GDM1 (cell line): ENCODE measurements at regions not wholly inside any gene's neighbourhood (a gene's known extent, or its start where the extent isn't known, plus 50 kb on each side); places are given as distances from the start of the nearest gene placed in this dataset.

Source experiments
- DNase-seq: peaks from one replicate; lab custom pipeline; 2025; lab: John Stamatoyannopoulos, UW

DNA sequence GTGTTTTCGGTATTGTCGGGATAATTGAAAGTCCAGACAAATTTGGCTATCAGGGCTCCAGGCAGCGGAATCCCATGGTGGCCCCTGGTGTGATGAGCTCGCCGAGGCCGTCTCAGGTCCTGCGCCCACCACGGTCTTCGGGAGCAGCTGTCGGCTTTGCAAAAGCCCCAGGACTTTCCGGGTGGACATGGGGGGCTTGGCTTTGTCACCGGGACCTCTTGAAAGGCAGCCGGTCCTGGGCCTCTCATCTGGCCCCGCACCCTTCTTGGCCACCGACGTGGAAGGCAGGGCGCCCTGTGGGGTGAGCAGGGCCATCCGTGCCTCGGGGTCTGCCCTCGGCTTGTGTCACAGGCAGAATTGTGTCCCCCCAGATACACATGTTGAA is 87.1 kb upstream of the ACTRT2 start:
- DNase-seq, result no peak

DNA sequence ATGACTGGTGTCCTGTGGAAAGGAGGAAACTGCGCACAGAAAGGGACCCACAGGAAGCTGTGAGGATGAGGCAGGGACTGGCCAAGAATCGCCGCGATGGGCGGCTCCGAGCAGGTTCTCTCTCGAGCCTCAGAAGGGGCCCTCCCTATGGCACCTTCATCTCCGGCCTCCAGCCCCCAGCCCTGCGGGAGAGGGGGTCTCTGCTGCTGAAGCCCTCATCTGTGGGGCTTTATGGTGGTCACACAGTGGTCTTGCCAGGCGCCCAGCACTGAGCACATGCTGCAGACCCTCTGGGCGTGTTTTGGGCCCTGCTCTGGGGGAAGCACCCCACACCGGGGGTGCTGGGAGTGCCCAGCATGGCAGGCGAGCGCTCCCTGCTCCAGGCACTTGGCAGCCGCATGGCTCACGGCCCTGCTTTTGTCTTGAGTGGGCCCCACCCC is 86.6 kb upstream of the ACTRT2 start:
- no peak for DNase-seq

DNA sequence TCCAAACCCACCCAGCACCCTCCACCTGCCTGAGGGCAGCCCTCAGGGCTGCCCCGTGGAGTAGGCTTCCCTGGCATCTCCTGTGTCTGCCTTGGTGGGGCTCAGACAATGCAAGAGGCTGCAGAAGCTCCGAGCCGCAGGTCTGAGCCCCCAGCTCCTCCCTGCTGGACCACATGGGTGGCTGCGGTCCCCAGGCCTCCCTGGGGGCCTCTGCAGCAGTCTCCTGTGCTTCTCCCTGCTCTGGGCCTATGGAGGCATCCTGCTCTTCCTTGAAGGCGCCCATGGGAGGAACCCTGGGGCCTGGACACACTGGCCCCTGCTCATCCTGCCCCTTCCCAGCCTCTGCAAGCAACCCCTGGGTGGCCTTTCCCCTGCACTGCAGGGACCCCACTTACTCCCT is 86.1 kb upstream of the ACTRT2 start:
- no peak for DNase-seq

DNA sequence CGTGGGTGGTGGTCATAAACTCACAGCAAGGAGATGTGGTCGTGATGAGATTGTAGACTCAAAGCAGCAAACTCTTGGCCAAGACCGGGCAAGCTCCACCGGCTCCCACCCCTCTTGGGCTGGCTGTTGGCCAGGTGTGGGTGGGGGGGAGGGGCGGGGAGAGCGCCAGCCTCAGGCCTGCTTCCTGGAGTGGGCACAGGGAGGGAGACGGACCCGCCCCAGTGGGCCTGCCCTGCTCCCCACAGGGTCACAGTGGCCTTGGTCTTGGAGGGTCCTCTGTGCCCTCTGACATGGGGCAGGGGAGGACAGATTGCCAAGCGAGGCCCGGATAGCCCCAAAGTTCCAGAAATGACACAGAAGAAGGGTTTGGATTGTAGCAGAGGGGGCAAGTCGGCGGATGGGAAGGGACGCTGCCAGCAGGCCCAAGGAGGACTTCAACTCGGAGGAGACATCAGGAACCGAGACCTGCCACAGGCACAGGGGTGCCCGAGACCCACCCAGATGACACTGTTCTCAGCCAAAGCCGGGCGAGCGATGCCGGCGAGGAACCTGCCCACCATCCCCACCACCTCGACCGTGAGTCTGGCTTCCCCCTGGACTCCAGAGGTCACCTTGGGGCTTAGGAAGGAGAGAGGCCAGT is 85.4 kb upstream of the ACTRT2 start:
- DNase-seq, result no peak

DNA sequence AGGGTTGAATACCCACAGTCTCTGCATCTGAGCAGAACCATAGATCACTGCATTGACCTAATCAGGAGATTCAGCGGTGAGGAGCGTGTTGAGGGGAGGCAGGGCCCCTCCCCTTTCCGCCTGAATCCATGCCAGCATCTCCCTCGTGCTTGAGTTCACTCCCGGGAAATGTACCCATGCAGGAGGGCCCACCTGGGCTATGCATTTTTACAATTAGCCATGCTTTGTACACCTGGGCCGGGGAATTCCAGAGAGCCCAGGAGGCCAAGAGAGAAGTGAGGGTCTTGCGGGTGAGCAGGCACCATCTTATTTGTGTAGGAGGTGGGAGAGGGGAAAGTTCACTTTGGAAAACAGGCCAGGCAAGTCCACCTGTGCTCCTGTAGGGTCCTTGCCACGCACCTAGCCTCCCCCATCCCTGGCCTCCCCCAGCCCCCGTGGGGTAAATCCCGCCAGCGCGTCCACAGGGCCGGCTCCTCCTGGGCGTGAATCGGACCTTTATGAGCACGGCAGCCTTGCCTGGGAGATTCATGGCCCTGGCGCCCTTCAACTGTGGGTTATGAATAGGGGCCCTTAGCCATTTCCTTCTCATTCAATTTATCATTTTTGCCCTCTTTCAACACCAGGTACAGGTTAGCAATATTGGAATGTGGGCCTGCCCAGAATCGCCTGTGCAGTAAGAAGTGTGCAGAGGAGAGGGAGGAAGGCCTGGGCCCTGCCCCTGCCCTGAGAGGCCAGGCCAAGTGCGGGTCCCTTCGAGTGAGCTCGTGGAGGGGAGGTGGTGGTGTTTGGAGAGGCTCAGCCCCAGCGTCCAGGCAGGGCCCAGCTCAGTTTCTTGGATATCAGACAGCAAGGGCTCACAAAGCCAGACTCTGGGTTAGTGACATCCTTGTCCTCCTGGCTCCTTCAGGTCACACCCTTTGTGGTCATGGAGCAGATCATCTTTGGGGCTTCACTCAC is 84.4 kb upstream of the ACTRT2 start:
- DNase-seq, result no peak

DNA sequence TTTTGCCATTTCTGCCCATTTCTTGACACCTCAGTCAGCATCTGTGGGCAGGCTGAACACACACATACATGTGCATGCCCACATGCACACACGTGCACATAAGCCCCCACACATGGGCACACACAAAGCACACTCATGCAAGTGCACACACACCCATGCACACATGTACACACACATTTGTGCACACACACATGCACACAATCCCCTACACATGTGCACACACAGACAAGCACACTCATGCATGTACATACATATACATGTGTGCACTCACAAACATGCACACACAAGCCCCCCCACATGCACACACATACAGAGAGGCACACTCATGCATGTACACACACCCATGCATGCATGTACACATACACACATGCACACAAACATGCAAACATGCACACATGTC is 83.5 kb upstream of the ACTRT2 start:
- DNase-seq, result no peak

DNA sequence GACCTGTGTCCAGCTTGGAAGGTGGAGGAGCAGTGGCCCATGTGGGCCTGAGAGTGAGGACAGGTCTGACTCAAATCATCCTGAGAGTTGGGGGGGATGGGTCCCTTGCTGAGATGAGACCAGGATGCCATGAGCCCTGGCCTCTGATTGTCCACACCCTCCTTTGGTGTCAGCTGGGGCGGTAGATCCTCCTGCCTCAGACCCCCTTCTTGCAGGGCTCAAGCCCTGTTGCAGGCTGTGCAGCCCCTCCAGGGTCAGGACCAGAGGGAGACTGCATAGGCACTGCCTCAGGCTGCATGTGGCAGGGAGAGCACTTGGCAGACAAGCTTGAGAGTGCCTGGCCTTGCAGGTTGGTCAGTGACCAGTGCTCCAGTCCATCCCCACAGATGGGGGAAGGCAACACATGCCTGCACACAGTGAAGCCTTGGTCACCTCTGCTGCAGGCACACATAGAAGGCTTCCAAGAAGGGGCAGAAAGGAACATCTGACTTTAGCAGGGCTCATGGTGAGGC is 82.2 kb upstream of the ACTRT2 start:
- DNase-seq, result no peak

DNA sequence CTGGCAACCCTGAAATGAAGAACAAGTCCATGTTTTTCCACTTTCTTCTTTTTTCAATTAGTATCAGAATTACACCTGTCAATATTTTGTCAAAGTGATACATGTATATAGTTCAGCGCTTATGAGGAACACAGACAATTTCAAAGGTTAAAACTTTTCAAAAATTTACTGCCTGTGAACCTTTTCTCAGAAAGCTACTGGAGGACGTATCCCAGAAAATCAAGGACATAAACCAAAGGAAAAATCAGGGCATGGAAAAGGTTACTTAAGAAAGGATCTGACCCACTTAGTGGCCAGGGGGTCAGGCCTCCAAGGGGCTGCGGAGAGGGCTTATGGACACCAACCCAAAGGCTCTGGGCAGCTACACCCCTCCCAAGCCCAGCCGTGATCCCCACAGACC is 81.1 kb upstream of the ACTRT2 start:
- no peak for DNase-seq

DNA sequence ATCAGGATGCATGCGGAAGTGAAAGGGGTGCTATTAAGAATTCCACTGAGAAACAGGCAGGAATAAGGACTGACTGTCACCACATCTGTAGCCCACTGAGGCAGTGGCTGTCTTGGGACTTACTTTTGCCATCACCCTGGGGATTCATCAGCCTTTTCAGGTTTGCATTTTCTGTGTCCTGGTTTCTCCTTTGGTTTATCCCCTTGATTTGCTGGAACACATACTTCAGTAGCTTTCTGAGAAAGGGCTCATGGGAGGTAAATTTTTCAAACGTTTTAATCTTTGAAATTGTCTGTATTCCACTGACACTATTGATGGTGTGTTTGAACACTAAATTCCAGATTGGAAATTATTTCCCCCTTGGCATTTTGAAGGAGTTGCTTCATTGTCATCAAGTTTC is 80.2 kb upstream of the ACTRT2 start:
- DNase-seq, result no peak

DNA sequence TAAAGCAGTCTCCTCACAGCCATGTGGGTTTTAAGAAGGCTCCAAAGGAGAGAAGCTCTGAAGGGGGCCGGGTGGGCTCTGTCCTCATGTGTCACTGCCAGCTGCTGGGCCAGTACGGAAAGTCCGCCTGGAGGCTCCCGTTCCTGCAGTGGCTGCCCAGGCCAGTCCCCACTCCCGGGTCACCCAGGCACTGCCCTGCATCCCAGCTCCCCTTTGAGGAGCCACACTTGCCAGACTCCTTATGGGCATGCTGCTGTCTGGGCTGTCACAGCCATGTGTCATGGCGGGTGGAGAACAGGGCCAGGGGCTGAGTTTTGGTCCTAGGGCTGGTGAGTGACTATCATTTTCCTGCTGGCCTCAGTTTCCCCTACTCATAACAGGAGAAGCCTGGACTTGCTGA is 79.4 kb upstream of the ACTRT2 start:
- DNase-seq, result no peak

DNA sequence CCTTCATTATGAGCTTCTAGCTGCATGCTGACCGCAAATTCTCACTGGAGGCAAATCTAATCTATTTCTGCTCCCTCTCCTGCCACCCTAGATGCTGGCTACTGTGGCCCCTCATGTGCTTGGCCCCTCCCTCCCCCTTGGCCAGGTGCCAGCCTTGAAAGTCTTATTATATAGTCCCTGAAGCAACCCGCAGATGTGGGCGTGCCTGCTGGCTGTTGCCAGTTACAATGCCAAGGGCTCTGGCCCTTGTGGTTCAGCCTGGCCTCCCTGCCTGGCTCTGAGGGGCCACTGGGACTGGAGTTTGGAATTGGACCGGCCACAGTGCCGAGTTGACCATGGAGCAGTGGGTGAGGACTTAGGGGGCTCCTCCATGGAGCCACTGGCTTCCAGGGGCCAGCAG is 78.9 kb upstream of the ACTRT2 start:
- DNase-seq, result no peak

DNA sequence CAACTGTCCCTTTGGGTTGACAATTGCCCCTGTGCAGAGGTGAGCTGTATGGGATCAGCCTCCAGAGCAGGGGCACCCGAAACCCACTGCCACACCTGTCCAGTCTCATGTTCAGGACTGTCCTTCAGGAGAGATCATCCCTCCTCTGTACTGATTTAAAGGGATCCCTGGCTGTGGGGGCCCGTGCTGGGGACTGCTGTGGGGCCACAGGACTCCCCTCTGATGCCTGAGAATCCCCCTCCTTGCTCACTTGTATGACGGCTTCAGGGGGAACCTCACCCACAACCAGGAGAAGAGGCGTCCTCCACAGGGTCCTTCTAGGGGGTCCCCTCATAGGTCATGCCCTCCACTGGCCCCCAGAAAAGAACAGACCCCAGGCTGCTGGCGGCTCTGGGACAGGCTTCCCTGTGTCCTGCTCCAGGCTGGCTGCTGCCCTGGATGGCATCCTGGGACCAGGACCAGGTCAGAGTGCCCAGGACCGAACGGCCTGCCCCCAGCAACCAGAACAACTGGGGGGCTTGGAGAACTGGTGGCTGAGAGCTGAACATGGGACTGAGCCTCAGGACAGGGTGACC is 77.5 kb upstream of the ACTRT2 start:
- no peak for DNase-seq

DNA sequence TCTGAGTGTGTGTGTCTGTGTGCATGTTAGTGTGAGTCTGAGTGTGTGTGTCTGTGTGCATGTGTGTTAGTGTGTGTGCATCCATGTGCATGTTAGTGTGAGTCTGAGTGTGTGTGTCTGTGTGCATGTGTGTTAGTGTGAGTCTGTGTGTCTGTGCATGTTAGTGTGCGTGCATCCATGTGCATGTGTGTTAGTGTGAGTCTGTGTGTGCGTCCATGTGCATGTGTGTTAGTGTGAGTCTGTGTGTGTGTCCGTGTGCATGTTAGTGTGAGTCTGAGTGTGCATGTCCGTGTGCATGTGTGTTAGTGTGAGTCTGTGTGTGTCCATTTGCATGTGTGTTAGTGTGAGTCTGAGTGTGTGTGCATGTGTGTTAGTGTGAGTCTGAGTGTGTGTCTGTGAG is 76.6 kb upstream of the ACTRT2 start:
- no peak for DNase-seq

DNA sequence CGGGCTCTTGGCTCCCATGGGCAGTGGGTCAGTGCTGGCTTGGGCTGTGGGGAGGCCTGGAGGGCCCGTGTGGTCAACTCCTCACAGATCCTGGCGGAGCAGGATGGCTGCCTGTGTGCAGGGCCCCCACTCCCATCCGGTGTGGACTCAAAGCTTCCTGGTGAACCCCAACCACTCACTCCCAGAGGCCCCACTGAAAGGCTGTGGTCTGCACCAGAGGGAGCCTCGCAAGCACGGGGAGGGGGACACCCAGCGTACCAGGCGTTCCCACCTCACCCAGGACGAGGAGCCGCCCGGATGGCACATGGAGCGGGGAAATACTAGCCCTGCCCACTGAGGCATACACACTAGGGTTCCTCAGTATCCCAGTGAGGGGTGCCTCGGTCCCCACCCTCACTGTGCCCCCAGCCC is 75.4 kb upstream of the ACTRT2 start:
- DNase-seq, result no peak

DNA sequence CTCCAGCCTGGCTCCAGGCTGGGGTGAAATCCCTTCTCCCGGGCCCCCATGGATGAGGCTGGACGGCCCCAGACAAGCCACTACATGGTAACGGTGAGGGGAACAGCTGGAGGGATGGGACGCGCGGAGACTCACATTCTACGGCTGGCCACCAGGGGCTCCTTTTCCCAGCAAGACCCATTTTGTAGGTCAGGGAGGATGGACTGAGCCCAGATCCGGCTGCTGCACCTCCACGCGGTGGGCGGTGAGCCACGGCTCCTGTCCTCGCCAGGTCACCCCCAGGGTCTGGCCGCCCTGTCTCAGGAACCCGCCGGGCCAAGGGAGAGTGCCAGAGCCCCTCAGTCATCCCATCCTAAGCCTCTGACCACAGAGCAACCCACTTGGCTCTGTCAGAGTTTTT is 75.0 kb upstream of the ACTRT2 start:
- DNase-seq, result no peak

DNA sequence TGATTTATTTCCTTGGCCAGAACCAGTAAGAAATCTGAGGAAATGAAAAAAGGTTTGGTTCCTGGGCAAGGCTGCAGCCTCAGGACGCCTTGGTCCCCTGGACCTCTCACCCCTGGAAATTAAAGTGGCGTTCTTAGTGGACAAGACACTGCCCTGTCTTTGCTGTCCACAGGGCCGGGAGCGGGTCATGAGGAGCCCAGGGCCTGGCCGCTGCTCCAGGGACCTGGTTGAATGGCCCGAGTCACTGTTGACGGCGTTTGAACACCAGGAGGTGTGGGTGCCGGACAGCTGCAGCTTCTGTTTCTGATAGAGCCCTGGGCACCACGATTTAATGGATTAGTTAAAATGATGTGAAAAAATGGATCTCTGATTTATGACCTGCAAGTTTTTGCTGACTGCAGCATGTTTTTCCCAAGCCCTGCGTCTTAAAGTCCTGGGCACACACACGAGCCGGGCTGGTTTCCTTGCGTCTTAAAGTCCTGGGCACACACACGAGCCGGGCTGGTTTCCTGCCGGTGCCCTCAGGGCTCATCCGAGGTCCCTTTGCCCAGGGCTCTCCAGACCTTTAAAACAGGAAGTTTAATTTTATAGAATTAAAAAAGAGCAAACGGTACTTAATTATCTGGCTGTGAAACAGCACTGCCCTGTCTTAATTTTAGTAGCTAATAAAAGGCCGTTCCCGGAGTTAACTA is 74.1 kb upstream of the ACTRT2 start:
- DNase-seq, result no peak

DNA sequence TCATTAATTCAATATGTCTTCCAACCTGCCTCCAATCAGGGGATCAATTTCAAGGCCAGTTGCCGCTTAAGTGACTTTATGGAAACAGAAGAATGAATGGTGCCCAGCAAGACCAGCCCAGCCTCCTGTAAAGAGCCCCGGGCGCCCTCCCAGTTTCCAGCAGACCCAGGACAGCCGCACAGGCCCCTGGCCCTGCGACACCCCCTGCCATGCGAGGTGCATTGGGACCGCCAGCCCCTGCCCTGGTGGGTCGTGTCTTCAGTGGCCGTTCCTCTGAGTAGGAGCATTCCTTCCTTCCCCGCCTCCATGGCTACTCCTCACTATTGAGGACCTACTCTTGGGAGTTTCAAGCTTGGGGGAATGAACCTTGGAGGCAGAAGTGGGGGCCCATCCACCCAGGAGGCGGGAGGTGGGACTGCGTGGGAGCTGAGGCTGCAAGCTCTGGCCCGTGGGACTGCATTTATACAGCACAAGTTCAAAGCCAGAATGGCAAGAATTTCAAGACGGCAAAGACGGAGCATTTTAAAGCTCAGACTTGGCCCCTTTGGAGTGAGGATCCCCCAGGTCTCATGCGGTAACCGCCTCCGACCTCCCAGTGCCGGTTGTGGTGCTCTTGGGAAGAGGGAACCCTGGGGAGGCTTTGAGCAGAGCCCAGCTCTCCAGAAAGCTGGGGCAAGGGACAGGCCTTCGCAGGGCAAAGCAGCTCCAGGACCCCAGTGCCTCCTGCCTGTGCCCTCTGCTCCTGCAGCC is 73.1 kb upstream of the ACTRT2 start:
- DNase-seq, result no peak

DNA sequence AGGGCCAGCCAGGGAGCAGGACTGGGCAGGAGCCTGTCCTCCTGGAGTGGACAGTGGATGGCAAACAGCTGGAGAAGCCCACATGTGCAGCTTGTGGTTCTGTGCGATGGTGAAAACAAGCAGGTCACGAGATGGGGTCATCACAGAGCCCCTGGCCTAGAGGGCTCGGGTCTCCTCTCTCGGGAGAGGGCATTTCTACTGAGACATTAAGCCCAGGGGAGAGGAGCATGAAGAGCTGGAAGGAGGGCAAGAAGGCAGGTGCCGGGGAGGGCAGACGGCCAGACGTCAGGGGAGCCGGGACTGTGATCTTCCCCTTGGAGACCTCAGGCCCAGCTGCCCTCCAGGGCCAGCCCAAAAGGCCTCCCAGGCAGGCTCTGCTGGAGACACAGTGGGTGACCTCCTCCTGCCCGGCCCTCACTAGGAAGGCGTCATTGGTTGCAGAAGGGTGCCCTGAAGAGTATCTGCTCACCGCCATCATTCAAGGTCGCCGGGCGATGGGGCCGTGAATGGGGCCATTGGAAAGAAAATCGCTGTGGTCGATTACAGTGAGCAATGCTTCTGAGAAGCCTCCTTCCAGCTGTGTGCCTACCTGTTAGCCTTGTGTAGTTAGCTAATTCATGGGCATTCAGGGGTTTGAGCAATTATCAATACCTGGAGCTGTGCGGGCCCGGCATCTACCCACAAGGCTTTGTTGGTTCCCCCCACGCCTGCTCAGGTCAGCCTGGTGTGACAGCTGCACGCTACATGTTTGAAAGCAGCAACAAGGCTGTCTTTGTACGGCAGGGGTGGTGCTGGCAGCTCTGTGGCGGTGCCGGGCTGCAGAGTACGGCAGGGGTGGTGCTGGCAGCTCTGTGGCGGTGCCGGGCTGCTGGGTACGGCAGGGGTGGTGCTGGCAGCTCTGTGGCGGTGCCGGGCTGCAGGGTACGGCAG is 72.3 kb upstream of the ACTRT2 start:
- DNase-seq, result no peak

DNA sequence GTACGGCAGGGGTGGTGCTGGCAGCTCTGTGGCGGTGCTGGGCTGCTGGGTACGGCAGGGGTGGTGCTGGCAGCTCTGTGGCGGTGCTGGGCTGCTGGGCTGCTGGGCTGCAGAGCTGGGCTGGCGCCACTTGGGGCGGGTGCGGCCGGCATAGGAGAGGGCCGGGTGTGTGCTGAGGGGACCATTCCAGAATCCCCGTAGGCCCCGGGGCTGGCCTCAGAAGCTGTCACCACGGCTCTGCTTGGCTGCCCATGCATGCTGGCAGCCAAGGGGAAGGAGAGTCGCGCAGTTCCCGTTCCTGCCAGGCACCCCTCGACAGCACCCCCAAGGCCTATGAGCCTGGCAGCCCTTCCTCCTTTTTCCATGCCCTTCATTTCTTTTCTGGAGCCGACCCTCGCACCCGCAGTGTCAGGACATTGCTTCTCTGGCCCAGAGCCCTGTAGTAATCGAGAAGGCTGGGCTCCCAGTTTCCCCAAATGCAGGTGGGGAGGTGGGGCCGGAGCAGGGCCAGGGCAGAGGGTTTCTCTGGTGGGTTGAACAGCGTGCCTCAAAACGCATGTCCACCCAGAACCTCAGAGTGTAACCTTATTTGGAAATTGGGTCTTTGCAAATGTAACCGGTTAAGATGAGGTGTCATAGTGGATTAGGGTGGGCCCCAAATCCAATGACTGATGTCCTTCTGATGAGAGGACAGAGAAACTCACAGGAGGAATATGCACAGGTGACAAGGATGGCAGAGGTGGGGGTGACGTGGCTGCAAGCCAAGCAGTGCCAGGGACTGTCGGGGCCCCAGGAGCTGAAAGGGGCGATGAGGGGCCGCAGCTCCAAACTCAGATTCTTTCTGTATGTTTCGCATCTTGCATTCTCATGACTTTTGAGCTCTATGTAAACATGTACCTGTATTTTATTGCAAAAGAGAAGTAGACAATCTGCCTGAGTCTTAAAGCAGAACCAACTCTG is 71.0 kb upstream of the ACTRT2 start:
- no peak for DNase-seq
